MCF 10A (cell line): ENCODE measurements at regions not wholly inside any gene's neighbourhood (a gene's known extent, or its start where the extent isn't known, plus 50 kb on each side); places are given as distances from the start of the nearest gene placed in this dataset.
A peak's percentile ranks its signal among the peaks of the same experiment; 100 is the strongest.

Experiments used
- BruUV-seq: library from RNA; stranded (reverse); fragments of 400-500 nt; replicated peaks from 2 replicates; lab custom pipeline; 2021; lab: Mats Ljungman, UMichigan
- CTCF ChIA-PET: fragments of 300-600 bp; sonication (Branson Sonifier 250); formaldehyde crosslinking; extraction: SDS; loops from one replicate; lab custom pipeline; 2021; ENCODE audit warnings: antibody characterized with exemption, inconsistent platforms; lab: Yijun Ruan, JAX
- POLR2A ChIA-PET: fragments of 300-600, 350-650 bp; sonication (Branson Sonifier 250); formaldehyde crosslinking; extraction: SDS; loops from one replicate; lab custom pipeline; 2020; ENCODE audit warnings: antibody characterized with exemption, inconsistent platforms; lab: Yijun Ruan, JAX
- DNase-seq: peaks from one replicate; pipeline ENCODE4 v3.0.0-alpha.2; 2018; ENCODE audit not compliant: unreplicated experiment
- H3K27ac Mint-ChIP-seq: one replicate; pipeline ENCODE4 v1.8.0; 2022; ENCODE audit warnings: mild to moderate bottlenecking, low read depth, mixed read lengths; ENCODE audit not compliant: unreplicated experiment
- H3K27me3 Mint-ChIP-seq: one replicate; pipeline ENCODE4 v1.8.0; 2022; ENCODE audit warnings: mixed read lengths; ENCODE audit not compliant: insufficient read depth, unreplicated experiment
- H3K36me3 Mint-ChIP-seq: one replicate; pipeline ENCODE4 v1.8.0; 2022; ENCODE audit warnings: mild to moderate bottlenecking, moderate library complexity, mixed read lengths; ENCODE audit not compliant: insufficient read depth, unreplicated experiment
- H3K4me1 Mint-ChIP-seq: one replicate; pipeline ENCODE4 v1.8.0; 2022; ENCODE audit warnings: mixed read lengths; ENCODE audit not compliant: insufficient read depth, unreplicated experiment
- H3K4me3 Mint-ChIP-seq: one replicate; pipeline ENCODE4 v1.8.0; 2022; ENCODE audit warnings: mild to moderate bottlenecking, moderate library complexity, mixed read lengths; ENCODE audit not compliant: unreplicated experiment
- H3K9me3 Mint-ChIP-seq: one replicate; pipeline ENCODE4 v1.8.0; 2022; ENCODE audit warnings: mixed read lengths; ENCODE audit not compliant: unreplicated experiment
- intact Hi-C: fragments of 100-400 bp; cut with micrococcal nuclease; formaldehyde crosslinking; loops from 2 replicates; pipeline ENCODE4 v1.14.1; 2022
- TF ChIP-seq, protein P1 (sequence below): fragments of 200-600 bp; IDR thresholded peaks from one replicate; pipeline ENCODE4 v1.8.0; 2022; ENCODE audit warnings: antibody characterized with exemption, mild to moderate bottlenecking; ENCODE audit not compliant: unreplicated experiment

GRCh38 chr11:20238712-20239111, 78.4 kb upstream of the DBX1 start:
- DNase-seq = peak; percentile 28
- peaks cover 54% of the 10 kb centered on the region for H3K27me3 Mint-ChIP-seq
- H3K4me3 Mint-ChIP-seq = no peak overlapping the region
- TF ChIP-seq, protein P1, sequence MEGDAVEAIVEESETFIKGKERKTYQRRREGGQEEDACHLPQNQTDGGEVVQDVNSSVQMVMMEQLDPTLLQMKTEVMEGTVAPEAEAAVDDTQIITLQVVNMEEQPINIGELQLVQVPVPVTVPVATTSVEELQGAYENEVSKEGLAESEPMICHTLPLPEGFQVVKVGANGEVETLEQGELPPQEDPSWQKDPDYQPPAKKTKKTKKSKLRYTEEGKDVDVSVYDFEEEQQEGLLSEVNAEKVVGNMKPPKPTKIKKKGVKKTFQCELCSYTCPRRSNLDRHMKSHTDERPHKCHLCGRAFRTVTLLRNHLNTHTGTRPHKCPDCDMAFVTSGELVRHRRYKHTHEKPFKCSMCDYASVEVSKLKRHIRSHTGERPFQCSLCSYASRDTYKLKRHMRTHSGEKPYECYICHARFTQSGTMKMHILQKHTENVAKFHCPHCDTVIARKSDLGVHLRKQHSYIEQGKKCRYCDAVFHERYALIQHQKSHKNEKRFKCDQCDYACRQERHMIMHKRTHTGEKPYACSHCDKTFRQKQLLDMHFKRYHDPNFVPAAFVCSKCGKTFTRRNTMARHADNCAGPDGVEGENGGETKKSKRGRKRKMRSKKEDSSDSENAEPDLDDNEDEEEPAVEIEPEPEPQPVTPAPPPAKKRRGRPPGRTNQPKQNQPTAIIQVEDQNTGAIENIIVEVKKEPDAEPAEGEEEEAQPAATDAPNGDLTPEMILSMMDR = no peak
- H3K9me3 Mint-ChIP-seq = peaks cover 16% of the 10 kb centered on the region
- H3K27ac Mint-ChIP-seq = no peak overlapping the region
- no peaks in the 10 kb centered on the region for H3K4me1 Mint-ChIP-seq
- CTCF ChIA-PET = no interaction called here
- POLR2A ChIA-PET = no interaction called here
- BruUV-seq = no TSS peak
- peaks cover 6% of the 10 kb centered on the region for H3K36me3 Mint-ChIP-seq
- intact Hi-C loops = no loop called here

GRCh38 chr11:20235164-20235563, 74.9 kb upstream of the DBX1 start:
- intact Hi-C loops = no loop called here
- Mint-ChIP-seq H3K4me3 (no peak overlapping the region), H3K4me1 (no peaks in the 10 kb centered on the region), H3K27ac (no peak overlapping the region), H3K9me3 (peaks cover 8% of the 10 kb centered on the region), H3K36me3 (peaks cover 6% of the 10 kb centered on the region), H3K27me3 (peaks cover 28% of the 10 kb centered on the region)
- no peak for DNase-seq
- ChIA-PET POLR2A (no interaction called here), CTCF (interaction anchor here (0.6 to 0.9 kb wide), 3 partner anchors 119 to 362 kb away, joined by 3 read pairs; no protein-coding TSS in a partner anchor)
- TF ChIP-seq, protein P1 = no peak
- BruUV-seq = no TSS peak

DNA sequence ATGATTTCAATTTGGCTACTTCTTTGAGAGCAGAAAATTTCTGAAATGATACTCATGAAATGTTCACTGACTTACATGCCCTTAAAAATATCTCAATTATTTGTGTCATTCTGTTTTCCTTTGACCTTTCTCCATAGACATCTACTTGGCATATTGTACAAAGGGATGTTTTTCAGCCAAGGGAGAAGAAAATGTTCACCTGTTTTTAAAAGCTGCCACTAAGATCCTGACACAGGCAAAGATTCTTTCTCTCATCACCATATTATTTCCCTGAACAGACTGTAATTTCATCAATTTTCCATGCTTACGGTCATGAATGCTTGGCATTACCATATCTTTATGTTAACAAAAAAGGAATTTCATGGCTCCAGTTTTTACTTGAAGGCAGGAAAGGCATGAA, 67.4 kb upstream of the DBX1 start:
- POLR2A ChIA-PET = no interaction called here
- Mint-ChIP-seq H3K36me3 (no peaks in the 10 kb centered on the region), H3K9me3 (no peaks in the 10 kb centered on the region), H3K4me1 (no peaks in the 10 kb centered on the region), H3K27ac (no peak overlapping the region), H3K27me3 (peaks cover 61% of the 10 kb centered on the region), H3K4me3 (no peak overlapping the region)
- no peak for DNase-seq
- TF ChIP-seq, protein P1 = no peak
- intact Hi-C loops = no loop called here
- CTCF ChIA-PET = interaction anchor here (0.8 kb wide), 1 partner anchor 95 kb away, joined by 3 read pairs; no protein-coding TSS in a partner anchor
- no TSS peak for BruUV-seq

GRCh38 chr11:20226933-20227332, 66.7 kb upstream of the DBX1 start:
- POLR2A ChIA-PET = interaction anchor here (0.7 kb wide), 1 partner anchor 66 kb away, joined by 3 read pairs; no protein-coding TSS in a partner anchor
- Mint-ChIP-seq H3K27ac (no peak overlapping the region), H3K36me3 (no peaks in the 10 kb centered on the region), H3K27me3 (peaks cover 68% of the 10 kb centered on the region), H3K4me3 (no peak overlapping the region), H3K9me3 (no peaks in the 10 kb centered on the region), H3K4me1 (no peaks in the 10 kb centered on the region)
- TF ChIP-seq, protein P1 = no peak
- intact Hi-C loops = no loop called here
- CTCF ChIA-PET = interaction anchor here (0.5 to 0.8 kb wide), 3 partner anchors 94 to 446 kb away, joined by 3 to 4 read pairs (median 3); no protein-coding TSS in a partner anchor
- peak; percentile 29 for DNase-seq
- no TSS peak for BruUV-seq
